GM21576 (cell line): ENCODE measurements at regions not wholly inside any gene's neighbourhood (a gene's known extent, or its start where the extent isn't known, plus 50 kb on each side); places are given as distances from the start of the nearest gene placed in this dataset.

Experiments
- ATAC-seq: cut with Tn5 transposase; IDR thresholded peaks from one replicate; pipeline ENCODE4 v1.9.1; 2021; ENCODE audit warnings: mild to moderate bottlenecking, moderate library complexity; ENCODE audit not compliant: unreplicated experiment

GRCh38 chr9:4435197-4435596 lies 55.1 kb upstream of the SLC1A1 start:
- no peak for ATAC-seq

DNA sequence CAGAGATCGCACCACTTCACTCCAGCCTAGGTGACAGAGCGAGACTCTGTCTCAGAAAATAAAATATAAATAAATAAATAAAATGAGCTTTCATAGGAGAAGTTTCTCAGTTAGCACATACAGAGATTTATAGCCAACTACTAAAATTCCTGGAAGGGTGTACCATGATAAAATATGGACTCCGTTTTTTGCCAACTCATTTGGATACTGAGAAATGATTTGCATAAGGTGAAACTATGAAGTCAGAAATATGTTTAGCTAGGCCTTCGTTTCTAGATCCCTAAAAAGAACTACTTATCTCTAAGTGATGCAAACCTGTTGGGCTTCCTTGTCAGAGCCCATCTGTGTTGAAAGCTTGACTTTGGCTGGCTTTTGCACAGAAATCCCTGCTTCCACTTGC lies 56.9 kb upstream of the SLC1A1 start:
- ATAC-seq = no peak

- no peak for ATAC-seq
Observed at GRCh38 chr9:4430432-4431261, 59.6 kb upstream of the SLC1A1 start.

DNA sequence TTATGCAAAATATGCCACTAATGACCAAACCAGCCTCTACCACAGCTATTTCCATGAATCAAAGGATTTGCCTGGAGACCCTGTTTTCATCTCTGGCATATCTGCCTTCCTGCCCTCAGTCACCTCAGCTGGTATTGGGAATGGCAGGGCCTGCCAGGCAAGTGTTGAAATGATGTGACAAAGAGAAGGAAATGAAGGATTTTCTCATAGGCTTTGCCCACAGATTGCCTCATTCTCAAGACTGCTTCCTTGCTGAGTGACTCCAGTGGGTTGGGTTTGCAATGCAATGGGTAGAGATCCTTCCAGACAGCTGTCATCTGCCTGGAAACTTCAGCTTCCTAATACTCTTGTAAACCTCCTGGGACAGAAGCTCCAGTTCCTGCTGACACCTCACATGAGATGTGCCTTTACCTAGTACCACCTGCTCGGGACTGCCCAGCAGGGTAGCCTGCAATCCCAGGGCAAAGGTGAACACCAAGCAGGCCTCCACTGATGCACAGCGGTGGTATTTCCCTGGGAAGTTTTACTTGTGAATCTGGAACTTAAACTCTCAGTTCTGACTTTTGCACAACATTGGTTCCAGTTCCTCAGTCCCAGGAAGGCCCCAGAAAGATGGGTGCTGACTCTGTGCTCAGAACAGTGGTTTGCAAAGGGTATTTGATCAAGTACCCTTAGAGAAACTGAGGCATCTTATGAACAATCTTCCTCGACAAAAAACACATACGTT lies 64.8 kb upstream of the SLC1A1 start:
- ATAC-seq = no peak

DNA sequence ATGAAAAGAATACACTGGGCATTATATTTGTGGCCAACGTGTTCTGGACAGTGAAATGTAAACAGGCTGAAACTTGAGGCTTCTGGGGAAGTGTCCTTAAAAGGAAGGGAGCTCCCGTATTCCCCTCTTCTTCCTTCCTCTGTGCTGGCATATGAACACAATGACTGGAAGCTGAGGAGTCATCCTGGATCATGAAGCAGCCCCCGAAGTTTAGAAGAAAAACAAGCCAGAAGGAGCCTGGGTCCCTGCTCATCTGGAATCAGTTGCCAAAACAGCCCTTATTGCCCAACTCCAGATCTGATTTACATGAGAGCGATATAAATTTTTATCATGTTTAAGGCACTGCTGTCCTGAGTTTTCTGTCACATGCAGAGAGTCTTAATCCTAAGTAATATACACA lies 65.4 kb upstream of the SLC1A1 start:
- ATAC-seq = no peak

DNA sequence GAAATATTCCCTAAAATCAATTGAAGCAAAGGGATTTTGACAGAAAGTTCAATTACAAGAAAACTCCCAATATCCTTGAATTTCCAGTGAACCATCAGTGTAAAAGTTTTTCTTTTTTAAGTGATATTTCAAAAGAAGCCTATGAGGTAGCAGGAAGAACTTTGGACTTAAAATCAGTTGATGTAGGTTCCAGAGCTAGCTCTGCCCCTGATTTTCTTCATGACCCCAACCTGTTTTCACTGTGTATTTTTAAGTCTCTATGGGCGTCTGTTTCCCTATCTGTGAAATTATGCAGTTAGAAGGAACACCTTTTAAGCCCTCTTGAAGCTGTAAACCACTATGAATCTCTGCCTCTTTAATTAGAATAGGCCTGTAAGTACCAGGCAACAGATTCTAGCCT lies 66.2 kb upstream of the SLC1A1 start:
- ATAC-seq = no peak

DNA sequence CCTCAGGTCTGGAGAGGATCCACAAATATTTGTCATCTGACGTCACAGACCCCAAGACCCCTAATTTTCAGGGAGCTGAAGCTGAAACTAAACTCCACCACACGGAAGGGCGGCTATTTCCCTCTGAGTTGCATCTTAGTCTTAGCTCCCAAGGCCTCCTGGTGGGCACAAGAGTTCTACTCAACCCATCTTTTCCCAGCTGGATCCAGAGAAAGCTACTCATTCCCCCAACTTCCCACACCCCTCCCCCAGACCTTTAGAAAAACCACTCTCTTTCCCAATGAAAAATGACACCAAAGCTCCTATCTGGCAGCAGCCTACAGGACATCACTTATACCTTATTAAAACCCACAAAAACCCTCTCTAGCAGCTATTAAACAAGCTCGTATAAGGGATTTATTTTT lies 67.1 kb upstream of the SLC1A1 start:
- ATAC-seq = no peak

- ATAC-seq = peak; percentile 76
Observed at GRCh38 chr9:4422495-4422894, 67.8 kb upstream of the SLC1A1 start.

GRCh38 chr9:4421847-4422246 lies 68.4 kb upstream of the SLC1A1 start:
- ATAC-seq = no peak

DNA sequence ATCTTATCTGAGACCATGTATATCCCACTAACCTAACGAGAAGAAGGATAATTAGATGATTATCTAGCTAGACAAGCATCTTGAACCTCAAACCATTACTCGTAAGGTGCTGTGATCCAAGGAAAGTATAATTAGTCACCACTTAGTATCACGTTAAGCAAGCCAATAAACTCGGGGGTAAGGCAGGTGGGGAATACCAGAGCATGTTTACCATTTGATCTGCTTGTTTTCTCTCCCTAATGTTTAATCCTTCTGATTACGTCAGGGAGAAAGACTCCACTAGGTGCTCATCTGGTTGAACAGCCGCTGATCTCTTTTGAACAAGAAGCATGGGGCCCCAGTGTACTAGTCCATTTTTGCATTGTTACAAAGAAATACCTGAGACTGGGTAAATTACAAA lies 69.9 kb upstream of the SLC1A1 start:
- no peak for ATAC-seq

DNA sequence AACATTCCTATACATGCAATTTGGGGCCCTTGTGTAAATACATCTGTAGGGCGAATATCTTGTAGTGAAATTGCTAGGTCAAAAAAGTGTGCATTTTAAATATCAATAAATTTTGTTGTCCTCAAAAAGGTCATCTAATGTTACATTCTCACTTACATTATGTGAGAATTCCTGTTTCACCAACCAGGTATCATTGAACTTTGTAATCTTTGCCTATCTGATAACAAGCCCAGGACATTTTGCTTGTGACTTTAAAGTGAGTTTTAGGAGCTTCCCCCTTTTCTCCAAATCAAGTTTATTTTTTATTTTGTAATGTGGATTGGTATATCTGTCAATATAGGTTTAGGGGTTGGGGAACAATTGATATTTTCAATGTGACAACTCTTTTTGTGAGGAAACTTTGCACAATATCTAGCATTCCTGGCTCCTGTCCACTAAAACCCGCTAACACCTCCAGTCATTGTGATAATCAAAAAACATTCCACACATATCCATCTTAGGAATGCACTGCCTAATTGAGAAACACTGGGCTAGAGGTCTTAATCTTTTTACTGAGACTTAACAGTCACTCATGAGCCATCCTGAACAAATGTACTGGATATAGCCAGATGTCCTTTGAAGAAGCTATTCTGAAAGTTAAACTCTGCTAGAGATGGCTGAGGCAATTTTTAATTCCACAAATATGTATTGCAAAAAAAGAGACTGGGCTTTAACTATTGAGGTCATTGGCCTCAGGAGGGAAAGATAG lies 72.5 kb upstream of the SLC1A1 start:
- no peak for ATAC-seq

DNA sequence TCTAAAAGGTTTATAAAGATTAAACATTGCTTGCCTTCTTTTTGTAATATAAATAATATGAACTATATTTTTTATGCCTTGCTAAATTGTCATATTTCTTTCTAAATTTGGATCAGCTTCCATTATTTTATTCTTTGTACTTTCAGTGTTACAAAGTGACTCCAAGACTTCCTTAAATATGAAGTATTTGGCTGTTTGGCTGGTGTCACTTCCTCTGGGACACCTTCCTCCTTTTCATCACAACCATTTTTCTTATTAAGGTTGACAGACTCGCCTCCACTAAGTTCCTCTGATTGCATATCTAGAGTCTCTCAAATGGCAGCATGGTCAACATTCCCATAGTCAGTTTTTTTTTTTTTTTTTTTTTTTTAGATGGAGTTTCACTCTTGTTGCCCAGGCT lies 73.8 kb upstream of the SLC1A1 start:
- ATAC-seq = no peak

- ATAC-seq = no peak
Observed at GRCh38 chr9:4415281-4415680, 75.0 kb upstream of the SLC1A1 start.

GRCh38 chr9:4413856-4414255 lies 76.4 kb upstream of the SLC1A1 start:
- no peak for ATAC-seq

- no peak for ATAC-seq
Observed at GRCh38 chr9:4404156-4404555, 86.1 kb upstream of the SLC1A1 start.

GRCh38 chr9:4402501-4402900 lies 87.8 kb upstream of the SLC1A1 start:
- no peak for ATAC-seq

GRCh38 chr9:4400731-4401130 lies 89.5 kb upstream of the SLC1A1 start:
- no peak for ATAC-seq

- no peak for ATAC-seq
Observed at GRCh38 chr9:4397917-4398316, 92.4 kb upstream of the SLC1A1 start.

DNA sequence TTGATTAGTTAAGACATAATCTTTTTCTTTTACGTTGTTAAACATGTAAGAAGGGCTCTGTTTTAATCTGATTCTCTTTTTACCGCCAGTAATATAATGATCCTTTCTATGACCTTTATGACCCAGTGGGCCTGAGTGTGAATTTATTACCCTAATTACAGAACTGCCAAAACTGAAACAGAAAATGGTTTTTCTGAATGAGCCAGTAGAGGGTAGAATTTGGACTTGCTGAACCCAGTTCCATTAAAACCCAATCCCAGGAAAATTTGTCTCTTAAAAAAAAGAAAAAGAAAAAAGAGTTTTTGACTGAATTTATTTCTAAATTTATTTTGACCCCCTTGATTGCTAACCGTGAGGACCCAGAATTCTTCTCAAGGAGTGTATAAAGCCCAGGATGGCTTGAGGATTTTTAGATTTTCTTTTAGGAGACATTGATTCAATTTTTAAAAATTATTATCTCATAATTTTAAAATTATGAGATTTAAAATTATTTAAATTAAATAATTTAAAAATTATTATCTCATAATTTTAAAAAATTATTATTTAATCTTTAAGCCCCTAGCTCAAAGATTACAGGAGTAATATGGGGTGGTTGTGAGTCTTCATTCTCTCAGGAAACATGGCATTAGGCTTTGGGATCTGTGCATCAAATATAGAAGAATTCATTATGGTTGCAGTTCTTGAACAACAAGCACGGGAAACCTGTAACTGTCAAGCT lies 94.1 kb upstream of the GLIS3 start:
- no peak for ATAC-seq

DNA sequence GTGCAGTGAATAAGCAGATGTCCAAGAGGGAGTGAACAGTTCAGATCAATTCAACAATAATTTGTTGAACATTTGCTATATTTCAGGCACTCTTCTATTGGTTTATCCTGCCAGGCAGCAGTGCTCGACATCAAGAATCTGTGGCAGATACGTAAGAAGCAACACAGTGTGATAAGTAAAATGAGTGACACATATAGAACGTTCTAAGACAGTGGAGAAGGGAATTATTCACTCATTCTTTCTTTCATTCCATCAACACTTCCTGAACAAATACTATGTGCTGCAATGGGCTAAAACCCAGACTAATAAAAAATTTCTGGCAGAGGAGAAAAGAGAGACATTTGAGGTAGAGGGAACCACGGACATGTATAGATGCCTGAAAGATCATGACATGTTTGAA lies 89.9 kb upstream of the GLIS3 start:
- ATAC-seq = no peak

GRCh38 chr9:4389003-4389402 lies 89.1 kb upstream of the GLIS3 start:
- ATAC-seq = no peak
